Liver (tissue), 3 donors: ENCODE measurements at regions not wholly inside any gene's neighbourhood (a gene's known extent, or its start where the extent isn't known, plus 50 kb on each side); places are given as distances from the start of the nearest gene placed in this dataset.

ENCODE experiments used
- CTCF ChIP-seq: fragments of 150-350 bp; IDR thresholded peaks from 2 replicates; pipeline ENCODE4 v1.5.1; 2017; ENCODE audit warnings: improper control_type of control experiment, low read depth, low read length; ENCODE audit not compliant: missing input control
- EGR1 ChIP-seq, 2 donors: IDR thresholded peaks; 2 replicates each; pipeline ENCODE4 v1.6.1; 2016 to 2018; ENCODE audit warnings: antibody characterized with exemption in 2 of 2, low read depth in 2 of 2
- FOXA1 ChIP-seq: IDR thresholded peaks from 2 replicates; pipeline ENCODE4 v1.6.1; 2016; ENCODE audit warnings: antibody characterized with exemption
- FOXA2 ChIP-seq: IDR thresholded peaks from 2 replicates; pipeline ENCODE4 v1.6.1; 2016; ENCODE audit warnings: antibody characterized with exemption
- GABPA ChIP-seq, 2 donors: IDR thresholded peaks in 1 of 2; conservative IDR thresholded peaks in 1 of 2; 2 replicates each; pipeline ENCODE4 v1.6.1; 2016; ENCODE audit warnings: antibody characterized with exemption in 2 of 2, mild to moderate bottlenecking in 1 of 2, moderate library complexity in 1 of 2
- JUND ChIP-seq, 2 donors: IDR thresholded peaks; 2 replicates each; pipeline ENCODE4 v1.6.1; 2016; ENCODE audit warnings: antibody characterized with exemption in 2 of 2
- MAX ChIP-seq: IDR thresholded peaks from 2 replicates; pipeline ENCODE4 v1.6.1; 2016; ENCODE audit warnings: antibody characterized with exemption
- RAD21 ChIP-seq, 2 donors: IDR thresholded peaks; 2 replicates each; pipeline ENCODE4 v1.6.1; 2016; ENCODE audit warnings: antibody characterized with exemption in 2 of 2, mild to moderate bottlenecking in 2 of 2
- REST ChIP-seq: IDR thresholded peaks from 2 replicates; pipeline ENCODE4 v1.6.1; 2016; ENCODE audit warnings: antibody characterized with exemption, mild to moderate bottlenecking
- RXRA ChIP-seq, 2 donors: IDR thresholded peaks; 2 replicates each; pipeline ENCODE4 v1.6.1; 2017 to 2018; ENCODE audit warnings: antibody characterized with exemption in 2 of 2, mild to moderate bottlenecking in 1 of 2
- SP1 ChIP-seq: IDR thresholded peaks from 2 replicates; pipeline ENCODE4 v1.6.1; 2018; ENCODE audit warnings: antibody characterized with exemption, mild to moderate bottlenecking
- TAF1 ChIP-seq: conservative IDR thresholded peaks from 2 replicates; pipeline ENCODE4 v1.6.1; 2016; ENCODE audit warnings: antibody characterized with exemption, mild to moderate bottlenecking
- YY1 ChIP-seq: IDR thresholded peaks from 2 replicates; pipeline ENCODE4 v1.6.1; 2016; ENCODE audit warnings: antibody characterized with exemption, mild to moderate bottlenecking
- ZBTB33 ChIP-seq: IDR thresholded peaks from 2 replicates; pipeline ENCODE4 v1.6.1; 2016; ENCODE audit warnings: antibody characterized with exemption
- donor health status: healthy.
- donor health status: healthy.

GRCh38 chr11:37843603-37844002 is 1245.6 kb upstream of the RAG2 start:
- no peak for TF ChIP-seq MAX
- no peak for TF ChIP-seq CTCF
- no peak for TF ChIP-seq JUND (IDR thresholded peaks at IDR 0.05)
- TF ChIP-seq FOXA1: no peak
- TF ChIP-seq REST: no peak
- no peak for TF ChIP-seq FOXA2
- TF ChIP-seq SP1: no peak
- no peak for TF ChIP-seq YY1
- no peak for TF ChIP-seq TAF1
- no peak for TF ChIP-seq RAD21 (IDR thresholded peaks at IDR 0.05)
- TF ChIP-seq GABPA (IDR thresholded peaks at IDR 0.05 in 1 of 2, conservative IDR thresholded peaks at IDR 0.05 in 1 of 2): no peak
- no peak for TF ChIP-seq ZBTB33
- no peak for TF ChIP-seq EGR1 (IDR thresholded peaks at IDR 0.05; ENCODE audit: low read depth in 2 of 2)
- no peak for TF ChIP-seq RXRA (IDR thresholded peaks at IDR 0.05)
